HepG2 (cell line): ENCODE measurements at regions not wholly inside any gene's neighbourhood (a gene's known extent, or its start where the extent isn't known, plus 50 kb on each side); places are given as distances from the start of the nearest gene placed in this dataset.

ENCODE experiments used
- EP300 ChIP-seq, 3 experiments: sonication (generic) in 1 of 3; formaldehyde crosslinking in 1 of 3; IDR thresholded peaks; 2 replicates each; pipeline versions ENCODE4 v1.5.1 to v1.6.1; 2011 to 2020; ENCODE audit warnings: low read depth in 2 of 3, low read length in 2 of 3, borderline replicate concordance in 1 of 3, improper control_type of control experiment in 1 of 3, mild to moderate bottlenecking in 1 of 3, missing genetic modification reagents in 1 of 3, moderate library complexity in 1 of 3
- EZH2 ChIP-seq: conservative IDR thresholded peaks from 2 replicates; pipeline ENCODE4 v1.6.1; 2012; ENCODE audit warnings: mild to moderate bottlenecking, low read depth, low read length, moderate library complexity
- FOXK2 ChIP-seq: fragments of 450-650 bp; IDR thresholded peaks from 2 replicates; pipeline ENCODE4 v1.6.1; 2016
- FOXP4 ChIP-seq: sonication (generic); formaldehyde crosslinking; IDR thresholded peaks from 2 replicates; pipeline ENCODE4 v1.4.0; 2020; ENCODE audit warnings: missing genetic modification reagents
- JUNB ChIP-seq: sonication (generic); formaldehyde crosslinking; IDR thresholded peaks from 2 replicates; pipeline ENCODE4 v1.8.0; 2022; ENCODE audit warnings: missing genetic modification reagents, mild to moderate bottlenecking, borderline replicate concordance

- no peak for TF ChIP-seq JUNB (CRISPR knock-in tag)
- TF ChIP-seq EP300 (IDR thresholded peaks at IDR 0.05; ENCODE audit: low read depth in 2 of 2, low read length in 2 of 2) = no peak
- TF ChIP-seq EP300 (CRISPR knock-in tag; IDR thresholded peaks at IDR 0.05; ENCODE audit: borderline replicate concordance) = no peak
- TF ChIP-seq FOXP4 (CRISPR knock-in tag) = no peak
- no peak for TF ChIP-seq EZH2
- TF ChIP-seq FOXK2 = no peak
These were observed 752.4 kb upstream of the ADGRB3 start for GRCh38 chr6:67882436-67883311.
